Limb (tissue), 2 donors: ENCODE measurements at regions not wholly inside any gene's neighbourhood (a gene's known extent, or its start where the extent isn't known, plus 50 kb on each side); places are given as distances from the start of the nearest gene placed in this dataset.

Source experiments
- DNase-seq, 2 donors: peaks; one replicate each; pipeline ENCODE4 v3.0.0-alpha.2; 2016; ENCODE audit errors: extremely low spot score in 2 of 2

DNA sequence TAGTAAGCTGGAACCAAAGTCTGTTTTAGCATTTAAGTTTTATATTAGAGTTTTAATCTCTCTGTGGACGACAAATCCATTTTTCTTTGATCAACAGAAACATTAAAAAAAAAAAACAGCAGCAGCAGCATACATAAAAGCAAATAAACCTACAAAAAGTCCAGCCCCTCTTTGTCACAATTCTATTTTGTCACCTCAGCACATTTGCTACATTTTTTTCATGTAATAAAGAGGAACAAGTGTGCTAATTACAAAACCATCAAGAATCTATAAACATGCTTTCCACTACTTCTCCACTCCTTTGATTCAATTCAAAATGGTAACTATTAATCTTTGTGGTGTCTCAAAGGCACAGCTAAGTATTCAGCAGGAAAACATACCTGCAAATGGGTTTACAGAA lies 259.8 kb upstream of the GNAI1 start:
- no peak for DNase-seq

GRCh38 chr7:79872176-79872575 lies 262.5 kb upstream of the GNAI1 start:
- DNase-seq: no peak

- no peak for DNase-seq
Measured at GRCh38 chr7:79868010-79868409, 266.6 kb upstream of the GNAI1 start.

- DNase-seq: no peak
Measured at GRCh38 chr7:79862447-79863210, 272.0 kb upstream of the GNAI1 start.

GRCh38 chr7:79855172-79855571 lies 279.5 kb upstream of the GNAI1 start:
- DNase-seq: no peak

DNA sequence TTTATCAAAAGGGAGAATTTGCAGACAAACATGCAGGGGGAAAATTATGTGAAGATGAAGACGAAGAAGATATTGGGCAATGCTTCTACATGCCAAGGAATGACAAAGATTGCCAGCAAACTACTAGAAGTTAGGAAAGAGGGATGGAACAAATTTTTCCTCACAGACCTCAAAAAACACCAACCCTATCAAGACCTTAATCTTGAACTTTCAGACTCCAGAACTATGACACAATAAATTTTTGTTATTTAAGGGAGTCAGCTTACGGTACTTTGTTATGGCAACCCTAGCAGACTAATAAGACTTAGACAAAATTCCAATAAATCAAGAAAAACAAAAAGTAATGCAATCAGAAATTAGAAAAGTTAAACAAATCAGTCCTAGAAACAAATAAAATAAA lies 280.0 kb upstream of the GNAI1 start:
- DNase-seq: no peak

DNA sequence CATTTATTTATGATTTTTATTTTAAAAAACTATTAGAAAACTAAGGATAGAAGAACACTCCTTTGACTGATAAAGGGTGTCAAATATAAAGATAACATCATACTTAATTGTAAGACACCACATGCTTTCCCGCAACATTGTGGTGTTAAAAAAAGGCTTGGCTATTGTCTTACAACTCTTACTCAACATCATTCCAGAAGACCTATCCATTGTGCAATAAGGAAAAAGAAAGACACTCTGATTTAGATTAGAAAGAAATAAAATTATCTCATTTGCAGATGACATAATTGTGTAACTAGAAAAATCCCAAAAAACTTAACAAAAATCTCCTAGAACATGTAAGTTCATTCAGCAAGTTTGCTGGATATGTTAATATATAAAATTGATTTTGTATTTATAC lies 296.7 kb upstream of the GNAI1 start:
- no peak for DNase-seq

DNA sequence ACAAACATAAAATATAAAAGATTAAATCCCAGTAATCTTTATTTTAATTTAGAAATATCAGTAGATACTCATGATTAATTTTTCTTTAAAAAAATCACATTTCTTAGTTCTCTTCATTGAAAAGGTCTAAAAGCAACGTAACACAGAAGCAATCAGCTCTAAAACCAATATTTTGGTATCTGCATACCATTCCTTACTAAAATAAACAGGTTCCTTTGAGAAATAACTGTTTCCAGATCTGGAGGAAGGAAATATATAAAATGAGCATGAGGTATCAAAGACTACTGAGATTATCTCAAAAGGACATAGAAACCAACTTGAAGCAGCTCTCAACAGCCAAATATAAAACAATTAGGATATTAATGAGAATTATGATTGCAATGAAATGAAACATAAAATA lies 301.0 kb upstream of the GNAI1 start:
- no peak for DNase-seq

GRCh38 chr7:79828866-79829265 lies 305.8 kb upstream of the GNAI1 start:
- no peak for DNase-seq

DNA sequence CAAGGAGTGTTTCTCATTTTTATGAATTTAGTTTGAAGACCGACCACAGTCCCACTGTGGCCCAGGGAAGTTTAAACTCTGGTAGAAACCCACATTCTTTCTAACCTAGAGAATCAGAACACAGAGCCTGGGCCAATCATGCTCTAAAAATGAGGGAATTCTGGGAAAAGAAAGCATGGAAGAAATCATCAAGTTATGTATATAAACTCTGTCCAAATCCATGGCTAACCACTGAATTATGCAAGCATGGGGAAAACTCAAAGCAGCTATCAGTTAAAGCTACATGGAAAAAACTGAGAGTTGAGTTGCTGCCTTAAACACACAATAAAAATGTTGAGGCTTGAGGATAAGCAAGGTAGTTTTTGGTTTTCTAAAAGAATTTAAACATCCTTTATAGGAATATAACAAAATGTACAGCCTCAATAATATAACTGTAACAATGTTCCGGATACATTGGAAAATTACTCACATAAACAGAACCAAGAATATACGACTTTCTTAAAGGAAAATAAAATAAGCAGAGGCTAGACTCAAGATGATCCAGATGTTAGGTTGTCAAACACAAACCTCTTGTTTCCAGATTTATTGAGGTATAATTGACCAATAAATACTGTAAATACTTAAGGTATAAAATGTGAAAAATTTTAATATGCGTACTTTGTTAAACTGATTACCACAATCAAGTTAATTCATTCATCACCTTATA lies 311.2 kb upstream of the GNAI1 start:
- no peak for DNase-seq

DNA sequence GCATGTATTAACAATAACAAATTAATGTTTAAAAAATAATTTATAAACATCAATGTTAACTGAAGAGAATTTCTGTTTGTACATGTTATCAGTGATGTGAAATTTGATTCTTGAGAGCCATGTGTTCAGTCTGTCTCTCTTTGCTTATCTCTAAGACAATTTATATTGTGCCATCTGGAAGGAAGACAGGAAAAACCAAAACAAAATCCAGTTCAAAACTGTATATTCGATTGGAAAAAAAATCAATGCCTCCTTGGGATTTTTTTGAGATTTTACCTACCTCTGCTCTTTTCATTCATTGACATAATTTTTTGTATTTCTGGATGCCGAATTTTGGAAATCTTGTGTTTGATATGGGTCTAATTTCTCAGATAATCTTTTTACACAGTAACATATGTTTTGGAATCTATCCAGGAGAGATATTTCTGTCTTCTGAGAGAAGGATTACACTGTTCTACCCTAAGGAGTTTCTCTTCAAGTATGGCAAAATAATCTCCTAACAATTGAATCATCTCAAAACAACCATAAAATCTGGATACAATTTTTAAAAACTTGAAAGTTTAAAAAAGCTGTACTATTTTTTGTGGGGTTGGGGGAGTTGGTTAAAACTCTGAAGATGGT lies 311.9 kb upstream of the GNAI1 start:
- DNase-seq: no peak

- peak; percentile 58 to 69 for DNase-seq
Measured at GRCh38 chr7:79820387-79820786, 314.2 kb upstream of the GNAI1 start.

DNA sequence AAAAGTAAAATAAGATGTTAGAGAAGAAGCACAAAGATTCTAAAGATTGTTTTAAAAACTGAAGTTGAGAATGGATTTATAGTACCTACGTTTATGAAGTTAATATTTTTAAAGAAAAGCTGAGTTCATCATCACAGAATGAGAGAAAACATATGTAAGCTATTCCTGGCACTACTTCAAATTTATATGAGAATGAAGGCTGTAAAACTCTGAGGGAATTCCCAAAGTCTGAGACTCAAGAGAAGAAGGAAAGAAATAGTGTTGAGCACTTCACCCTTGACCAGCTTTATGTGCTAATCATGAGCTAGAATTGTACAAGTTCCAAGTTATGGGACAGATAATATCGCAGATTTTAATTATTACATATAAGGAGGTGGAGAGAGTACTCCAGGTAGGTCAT lies 323.7 kb upstream of the GNAI1 start:
- no peak for DNase-seq

DNA sequence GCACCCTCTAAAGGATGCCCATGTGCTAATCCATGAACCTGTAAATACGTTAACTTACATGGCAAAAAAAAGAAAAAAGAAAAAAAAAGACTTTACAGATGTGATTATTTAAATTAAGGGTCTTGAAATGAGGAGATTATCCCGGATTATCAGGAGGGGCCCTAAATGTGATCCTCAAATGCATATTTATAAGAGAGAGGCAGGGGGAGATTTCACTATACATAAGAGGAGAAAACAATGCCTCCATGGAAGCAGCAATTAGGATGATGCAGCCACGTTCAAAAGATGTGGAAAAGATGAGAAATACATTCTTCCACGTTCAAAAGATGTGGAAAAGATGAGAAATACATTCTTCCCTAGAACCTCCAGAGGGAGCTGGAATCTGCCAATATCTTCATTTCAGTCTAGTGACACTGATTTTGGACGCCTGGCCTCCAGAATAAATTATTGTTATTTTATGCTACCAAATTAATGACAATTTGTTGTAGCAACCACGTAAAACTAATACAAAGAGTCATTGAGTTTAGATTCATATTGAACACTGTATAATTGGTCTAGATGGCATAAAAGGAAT lies 328.4 kb upstream of the GNAI1 start:
- DNase-seq: no peak

- DNase-seq: no peak
Measured at GRCh38 chr7:79790656-79791262, 337.3 kb upstream of the MAGI2 start.

DNA sequence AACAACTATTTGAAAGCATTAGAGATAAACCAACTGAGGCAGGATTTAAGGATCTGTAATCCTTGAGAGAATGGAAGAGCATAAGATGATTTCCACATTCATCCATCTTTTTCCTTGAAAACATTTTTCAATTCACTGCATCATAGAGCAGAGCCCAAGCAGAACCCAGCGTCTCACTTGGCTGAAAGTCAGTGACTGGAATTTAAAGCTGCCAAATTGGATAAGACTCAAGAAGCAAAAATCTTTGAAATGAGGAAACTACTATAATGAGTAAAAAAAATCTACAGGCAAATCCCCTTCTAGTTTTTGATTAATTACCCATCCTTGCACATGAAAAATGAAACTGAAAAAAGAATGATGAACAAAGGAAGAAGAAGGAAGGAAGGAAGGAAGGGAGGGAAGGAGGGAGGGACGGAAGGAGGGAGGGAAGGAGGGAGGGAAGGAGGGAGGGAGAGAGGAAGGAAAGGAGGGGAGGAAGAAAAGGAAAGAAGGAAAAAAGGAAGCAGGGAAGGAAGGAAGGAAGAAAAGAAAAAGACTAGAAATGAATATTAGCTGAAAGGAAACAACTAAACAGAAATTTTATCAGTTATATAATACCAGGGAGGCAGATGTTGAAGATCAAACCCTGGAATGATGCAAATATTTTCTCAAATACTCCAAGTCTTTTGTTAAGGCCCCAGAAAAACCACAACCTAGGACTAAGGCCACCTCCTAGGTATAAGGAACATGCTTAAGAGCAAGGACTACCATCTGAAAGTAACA lies 336.3 kb upstream of the MAGI2 start:
- DNase-seq: peak in 1 of 2 donors; percentile 18

DNA sequence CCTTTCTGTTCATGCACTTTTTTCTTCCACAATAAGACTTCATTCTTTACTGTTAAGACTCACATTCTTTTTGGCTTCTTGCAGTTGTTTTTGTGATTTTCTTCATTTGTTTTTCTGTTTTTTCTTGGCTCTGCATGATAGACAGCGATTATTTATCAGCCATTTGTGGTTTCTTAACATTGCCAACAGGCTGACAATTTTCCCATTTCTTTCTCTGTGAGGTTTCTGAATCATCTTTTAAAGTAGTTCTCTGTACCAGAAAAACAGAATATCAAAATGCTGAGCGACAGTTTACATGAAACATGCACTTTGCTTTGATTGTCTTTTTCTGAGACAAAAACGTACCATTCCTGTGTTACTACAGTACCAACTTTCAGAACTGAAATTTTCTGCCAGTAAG lies 334.2 kb upstream of the MAGI2 start:
- DNase-seq: no peak

DNA sequence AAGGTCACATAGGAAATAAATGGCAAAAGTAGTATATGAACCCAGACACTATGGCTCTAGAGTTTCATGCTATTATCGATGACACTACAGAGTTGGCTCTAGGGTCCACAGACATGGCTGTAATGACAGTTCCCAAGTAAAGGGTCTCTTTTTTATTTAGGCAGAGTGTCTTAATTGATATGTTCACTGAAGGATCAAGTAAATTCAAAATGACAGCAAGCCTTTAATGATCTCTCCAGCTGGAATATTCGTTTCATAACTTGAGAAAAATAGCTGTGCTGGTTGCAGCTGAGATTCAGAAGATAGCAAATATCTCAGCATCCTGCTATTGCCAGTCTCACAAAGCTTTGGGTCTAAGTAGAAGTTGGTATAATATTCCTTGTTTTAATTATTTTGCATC lies 333.6 kb upstream of the MAGI2 start:
- no peak for DNase-seq

DNA sequence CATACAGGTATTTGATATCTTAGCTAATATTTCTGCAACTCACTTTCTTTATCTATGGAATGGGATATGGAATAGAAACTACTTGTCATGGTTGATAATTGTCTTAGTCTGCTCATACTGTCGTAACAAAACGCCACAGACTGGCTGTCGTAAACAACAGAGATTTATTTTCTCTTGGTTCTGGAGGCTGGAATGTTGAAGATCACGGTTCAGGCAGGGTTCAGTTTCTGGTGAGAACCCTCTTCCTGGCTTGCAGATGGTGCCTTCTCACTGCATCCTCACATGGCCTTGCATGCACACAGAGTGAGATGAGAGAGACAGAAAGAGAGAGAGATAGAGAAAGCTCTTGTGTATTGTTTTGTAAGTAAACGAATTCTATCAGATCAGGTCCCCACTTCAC lies 332.7 kb upstream of the MAGI2 start:
- no peak for DNase-seq

- DNase-seq: no peak
Measured at GRCh38 chr7:79785556-79785955, 332.1 kb upstream of the MAGI2 start.

DNA sequence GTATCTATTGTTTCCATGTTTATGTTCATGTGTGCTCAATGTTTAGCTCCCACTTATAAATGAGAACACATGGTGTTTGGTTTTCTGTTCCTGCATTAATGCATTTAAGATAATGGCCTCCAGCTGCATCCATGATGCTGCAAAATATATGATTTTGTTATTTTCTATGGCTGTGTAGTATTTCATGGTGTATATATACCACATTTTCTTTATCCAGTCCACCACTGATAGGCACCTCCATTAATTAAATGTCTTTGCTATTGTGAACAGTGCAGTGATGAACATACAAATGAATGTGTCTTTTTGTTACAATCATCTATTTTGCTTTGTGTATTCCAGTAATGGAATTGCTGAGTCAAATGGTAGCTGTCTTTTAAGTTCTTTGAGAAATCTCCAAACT lies 329.4 kb upstream of the MAGI2 start:
- no peak for DNase-seq
